Smooth muscle cell (in vitro differentiated cells): ENCODE measurements at regions not wholly inside any gene's neighbourhood (a gene's known extent, or its start where the extent isn't known, plus 50 kb on each side); places are given as distances from the start of the nearest gene placed in this dataset.

ENCODE experiments used
- DNase-seq: peaks from one replicate; lab custom pipeline; 2025; ENCODE audit not compliant: unreplicated experiment; lab: John Stamatoyannopoulos, UW
- H2AFZ ChIP-seq: fragments of 200-600 bp; sonication (generic); 2 replicates; pipeline ENCODE4 v1.6.0; 2016; ENCODE audit warnings: antibody characterized with exemption, low read depth, mild to moderate bottlenecking
- H3F3A ChIP-seq: fragments of 200-600 bp; sonication (generic); 2 replicates; pipeline ENCODE4 v1.6.0; 2017; ENCODE audit warnings: antibody characterized with exemption, low read depth
- H3K27ac ChIP-seq: fragments of 200-600 bp; sonication (generic); 2 replicates; pipeline ENCODE4 v1.5.1; 2016; ENCODE audit warnings: low read depth, mild to moderate bottlenecking
- H3K27me3 ChIP-seq: fragments of 200-600 bp; sonication (generic); 2 replicates; pipeline ENCODE4 v1.6.1; 2016; ENCODE audit warnings: low read depth, mild to moderate bottlenecking
- H3K36me3 ChIP-seq: fragments of 200-600 bp; sonication (generic); 2 replicates; pipeline ENCODE4 v1.5.1; 2016; ENCODE audit warnings: low read depth
- H3K4me1 ChIP-seq: fragments of 200-600 bp; sonication (generic); 2 replicates; pipeline ENCODE4 v1.5.1; 2016; ENCODE audit warnings: low read depth
- H3K4me2 ChIP-seq: fragments of 200-600 bp; sonication (generic); 2 replicates; pipeline ENCODE4 v1.6.0; 2016; ENCODE audit warnings: mild to moderate bottlenecking
- H3K4me3 ChIP-seq: fragments of 200-600 bp; sonication (generic); 2 replicates; pipeline ENCODE4 v1.5.1; 2016; ENCODE audit warnings: mild to moderate bottlenecking
- H3K79me2 ChIP-seq: fragments of 200-600 bp; sonication (generic); 2 replicates; pipeline ENCODE4 v1.6.0; 2016; ENCODE audit warnings: low read depth, mild to moderate bottlenecking
- H3K9ac ChIP-seq: fragments of 200-600 bp; sonication (generic); 2 replicates; pipeline ENCODE4 v1.6.0; 2016; ENCODE audit warnings: low read depth
- H3K9me3 ChIP-seq: fragments of 200-600 bp; sonication (generic); replicated peaks from 2 replicates; pipeline ENCODE4 v1.5.1; 2016; ENCODE audit warnings: low read depth
- H4K20me1 ChIP-seq: fragments of 200-600 bp; sonication (generic); 2 replicates; pipeline ENCODE4 v1.6.0; 2016; ENCODE audit warnings: low read depth
- WGBS: methylation state at CpG from one replicate; pipeline ENCODE4 v1.1.7; 2016; ENCODE audit warnings: low lambda C conversion rate; 5-methylcytosine and 5-hydroxymethylcytosine counted together
- TF ChIP-seq, protein P1 (sequence below): fragments of 200-600 bp; sonication (generic); IDR thresholded peaks from 2 replicates; pipeline ENCODE4 v1.5.1; 2017; ENCODE audit warnings: borderline replicate concordance, mild to moderate bottlenecking, antibody characterized with exemption; ENCODE audit not compliant: insufficient read depth, poor library complexity, severe bottlenecking

DNA sequence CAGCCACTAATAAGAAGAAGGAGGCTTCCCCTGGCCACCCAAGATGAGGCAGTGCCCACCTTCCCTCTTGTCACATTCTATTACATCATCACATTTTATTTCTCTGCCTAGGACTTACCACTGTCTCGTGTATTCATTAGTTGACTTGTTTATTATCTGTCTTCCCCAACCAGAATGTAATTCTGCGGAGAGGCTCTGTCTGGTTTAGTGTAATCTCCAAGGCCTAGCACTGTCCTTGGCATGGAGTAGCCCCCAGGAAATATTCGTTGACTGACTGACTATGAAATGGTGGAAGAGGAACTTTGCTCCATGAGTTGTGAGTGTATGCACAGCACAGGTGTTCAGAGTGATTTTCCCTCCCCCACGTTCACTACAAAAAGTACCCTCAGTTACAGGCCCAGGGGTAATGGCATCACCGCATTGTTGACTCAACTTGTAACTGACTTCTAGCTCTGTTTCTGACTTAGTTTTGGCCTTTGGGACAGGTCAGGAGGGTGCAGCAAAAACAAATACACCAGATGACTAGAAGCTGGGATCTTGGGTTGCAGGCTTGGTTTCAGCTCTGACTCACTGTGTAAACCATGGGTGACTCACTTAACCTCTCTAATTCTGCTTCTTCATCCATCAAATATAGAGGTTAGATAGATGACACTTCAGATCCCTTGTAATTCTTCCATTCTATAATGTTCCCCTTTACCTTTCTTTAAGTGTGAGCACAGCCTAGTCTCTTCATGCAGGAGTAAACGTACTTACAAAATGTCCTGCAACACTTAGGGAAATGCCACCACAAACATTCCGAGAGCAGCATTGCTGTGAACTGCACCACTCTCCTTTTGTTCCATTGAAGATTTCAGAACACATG lies 229.7 kb downstream of the KCNRG start:
- H3F3A ChIP-seq, result peaks cover 5% of the 10 kb centered on the region
- peak overlapping the region; percentile 75 for H3K27ac ChIP-seq

DNA sequence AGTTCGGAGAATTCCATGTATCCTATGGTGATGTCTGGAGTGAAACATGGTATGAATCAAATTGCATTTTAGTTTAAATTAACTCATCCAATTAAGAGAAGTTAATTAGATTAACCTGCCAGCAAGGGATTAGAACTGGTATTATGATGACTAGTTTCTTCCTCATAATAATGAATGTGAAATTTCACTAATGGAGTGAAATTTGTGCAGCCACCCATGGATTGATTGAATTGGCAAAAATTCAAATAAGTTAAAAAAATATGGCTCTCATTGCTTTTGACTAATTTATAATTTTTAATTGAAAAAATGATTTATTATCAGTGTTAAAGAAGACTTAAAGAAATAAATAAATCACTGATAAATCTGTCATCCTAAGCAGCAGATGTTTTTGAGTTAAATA lies 232.0 kb downstream of the KCNRG start:
- WGBS, result 97% methylated on average over 1 of the region's 1 CpG
- H3K36me3 ChIP-seq, result no peaks in the 10 kb centered on the region
- no peak overlapping the region for H3K27ac ChIP-seq
- TF ChIP-seq, protein P1, sequence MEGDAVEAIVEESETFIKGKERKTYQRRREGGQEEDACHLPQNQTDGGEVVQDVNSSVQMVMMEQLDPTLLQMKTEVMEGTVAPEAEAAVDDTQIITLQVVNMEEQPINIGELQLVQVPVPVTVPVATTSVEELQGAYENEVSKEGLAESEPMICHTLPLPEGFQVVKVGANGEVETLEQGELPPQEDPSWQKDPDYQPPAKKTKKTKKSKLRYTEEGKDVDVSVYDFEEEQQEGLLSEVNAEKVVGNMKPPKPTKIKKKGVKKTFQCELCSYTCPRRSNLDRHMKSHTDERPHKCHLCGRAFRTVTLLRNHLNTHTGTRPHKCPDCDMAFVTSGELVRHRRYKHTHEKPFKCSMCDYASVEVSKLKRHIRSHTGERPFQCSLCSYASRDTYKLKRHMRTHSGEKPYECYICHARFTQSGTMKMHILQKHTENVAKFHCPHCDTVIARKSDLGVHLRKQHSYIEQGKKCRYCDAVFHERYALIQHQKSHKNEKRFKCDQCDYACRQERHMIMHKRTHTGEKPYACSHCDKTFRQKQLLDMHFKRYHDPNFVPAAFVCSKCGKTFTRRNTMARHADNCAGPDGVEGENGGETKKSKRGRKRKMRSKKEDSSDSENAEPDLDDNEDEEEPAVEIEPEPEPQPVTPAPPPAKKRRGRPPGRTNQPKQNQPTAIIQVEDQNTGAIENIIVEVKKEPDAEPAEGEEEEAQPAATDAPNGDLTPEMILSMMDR, result no peak
- H3F3A ChIP-seq, result peaks cover 5% of the 10 kb centered on the region
- no peak overlapping the region for H2AFZ ChIP-seq
- no peak overlapping the region for H3K9ac ChIP-seq
- no peaks in the 10 kb centered on the region for H3K79me2 ChIP-seq
- H3K4me1 ChIP-seq, result no peaks in the 10 kb centered on the region
- no peaks in the 10 kb centered on the region for H3K9me3 ChIP-seq
- no peaks in the 10 kb centered on the region for H4K20me1 ChIP-seq
- DNase-seq, result no peak
- H3K27me3 ChIP-seq, result no peaks in the 10 kb centered on the region
- no peak overlapping the region for H3K4me2 ChIP-seq
- no peak overlapping the region for H3K4me3 ChIP-seq

More for the DNA sequence above, 229.7 kb downstream of the KCNRG start:
- Histone ChIP-seq H3K27me3 (no peaks in the 10 kb centered on the region), H3K9ac (peak overlapping the region; percentile 11), H2AFZ (no peak overlapping the region), H3K36me3 (no peaks in the 10 kb centered on the region), H4K20me1 (no peaks in the 10 kb centered on the region), H3K4me2 (peak overlapping the region; percentile 19), H3K79me2 (no peaks in the 10 kb centered on the region), H3K4me1 (no peaks in the 10 kb centered on the region), H3K9me3 (no peaks in the 10 kb centered on the region), H3K4me3 (no peak overlapping the region)
- 33% methylated on average over 7 of the region's 7 CpGs for WGBS
- TF ChIP-seq, protein P1, result no peak
- no peak for DNase-seq

DNA sequence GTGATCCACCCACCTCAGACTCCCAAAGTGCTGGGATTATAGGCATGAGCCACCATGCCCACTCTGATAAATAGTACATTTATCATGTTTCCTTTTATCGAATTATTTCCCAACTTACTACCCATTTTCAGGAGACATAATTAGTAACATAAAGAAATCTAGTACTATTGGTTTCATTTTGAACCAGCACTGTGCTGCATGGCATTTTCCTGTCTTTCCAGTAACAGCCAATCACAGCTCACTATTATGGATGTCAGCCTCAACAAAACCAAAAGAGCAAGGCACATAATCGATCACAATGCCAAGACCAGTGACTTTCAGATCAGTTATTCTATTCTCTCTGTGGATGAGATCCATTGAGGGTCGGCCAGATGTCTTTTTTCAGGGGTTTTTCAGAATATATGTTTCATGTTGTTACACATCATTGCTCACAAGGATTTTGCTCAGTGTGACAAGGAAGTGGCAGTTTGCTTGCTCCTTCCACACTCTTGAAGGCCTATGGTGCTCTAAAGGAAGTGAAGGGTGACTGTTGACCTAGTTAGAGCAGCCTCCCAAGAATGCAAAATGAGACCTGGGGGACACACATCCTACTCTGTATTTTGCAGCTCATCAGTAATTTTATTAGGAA lies 233.4 kb downstream of the KCNRG start:
- Histone ChIP-seq H3K27ac (no peak overlapping the region), H2AFZ (no peak overlapping the region), H3K4me3 (no peak overlapping the region), H3K4me2 (no peak overlapping the region), H3K9me3 (no peaks in the 10 kb centered on the region), H3K4me1 (no peaks in the 10 kb centered on the region), H3K79me2 (no peaks in the 10 kb centered on the region), H3K9ac (no peak overlapping the region), H3F3A (peaks cover 5% of the 10 kb centered on the region), H4K20me1 (no peaks in the 10 kb centered on the region), H3K36me3 (no peaks in the 10 kb centered on the region), H3K27me3 (no peaks in the 10 kb centered on the region)
- DNase-seq, result no peak
- TF ChIP-seq, protein P1, result no peak
- 90% methylated on average over 3 of the region's 3 CpGs for WGBS
